LNCAP (cell line): ENCODE measurements at regions not wholly inside any gene's neighbourhood (a gene's known extent, or its start where the extent isn't known, plus 50 kb on each side); places are given as distances from the start of the nearest gene placed in this dataset.

Experiments
- CTCF ChIP-seq: fragments of 450-650 bp; IDR thresholded peaks from 2 replicates; pipeline ENCODE4 v1.5.1; 2017; ENCODE audit warnings: mild to moderate bottlenecking

GRCh38 chr12:115135800-115136211, 451.8 kb upstream of the TBX3 start:
- no peak for TF ChIP-seq CTCF

GRCh38 chr12:115134298-115134697, 450.3 kb upstream of the TBX3 start:
- TF ChIP-seq CTCF, result no peak

- TF ChIP-seq CTCF, result no peak
These were observed 448.9 kb upstream of the TBX3 start for GRCh38 chr12:115132905-115133304.

- no peak for TF ChIP-seq CTCF
These were observed 448.2 kb upstream of the TBX3 start for GRCh38 chr12:115132145-115132544.

- no peak for TF ChIP-seq CTCF
These were observed 445.8 kb upstream of the TBX3 start for GRCh38 chr12:115129727-115130126.

- no peak for TF ChIP-seq CTCF
These were observed 437.1 kb upstream of the TBX3 start for GRCh38 chr12:115121053-115121452.

DNA sequence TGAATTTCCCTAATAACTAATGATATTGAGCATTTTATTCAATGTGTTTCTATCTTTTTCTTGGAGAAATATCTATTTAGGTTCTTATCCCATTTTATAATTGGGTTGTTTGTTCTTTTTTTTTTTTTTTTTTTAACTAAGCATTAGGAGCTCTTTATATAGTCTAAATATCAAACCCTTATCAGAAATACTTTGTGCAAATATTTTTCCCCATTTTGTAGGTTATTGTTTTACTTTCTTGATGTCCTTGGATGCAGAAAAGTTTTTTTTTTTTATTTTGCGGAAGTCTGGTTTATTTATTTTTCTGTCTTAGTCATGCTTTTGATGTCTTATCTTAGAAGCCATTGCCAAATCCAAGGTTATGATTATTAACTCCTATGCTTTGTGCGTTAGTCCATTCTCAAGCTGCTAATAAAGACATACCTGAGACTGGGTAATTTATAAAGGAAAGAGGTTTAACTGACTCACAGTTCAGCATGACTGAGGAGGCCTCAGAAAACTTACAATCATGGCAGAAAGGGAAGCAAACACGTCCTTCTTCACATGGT, 434.3 kb upstream of the TBX3 start:
- no peak for TF ChIP-seq CTCF

DNA sequence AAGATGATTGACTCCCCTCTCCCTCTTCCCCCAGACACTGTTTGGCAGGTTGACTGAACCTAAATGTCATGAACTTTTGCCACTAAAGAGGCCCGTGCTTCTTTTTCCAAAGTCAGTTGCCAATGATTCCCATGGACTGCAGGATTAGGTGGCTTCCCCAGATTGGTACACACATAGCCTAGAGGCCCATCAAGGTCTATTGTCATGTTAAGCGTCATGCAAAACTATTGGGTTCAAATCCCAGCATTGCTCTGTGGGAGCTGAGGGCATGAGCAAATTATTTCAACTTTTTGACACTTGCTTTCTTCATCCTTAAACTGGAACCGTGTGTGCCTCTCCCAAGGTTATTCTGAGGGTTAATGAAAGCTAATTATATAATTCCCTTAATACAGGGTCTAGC, 430.2 kb upstream of the TBX3 start:
- TF ChIP-seq CTCF, result no peak
